Esophagus squamous epithelium (tissue), 5 donors: ENCODE measurements at regions not wholly inside any gene's neighbourhood (a gene's known extent, or its start where the extent isn't known, plus 50 kb on each side); places are given as distances from the start of the nearest gene placed in this dataset.

Experiments
- DNase-seq: peaks from one replicate; lab custom pipeline; 2025; lab: John Stamatoyannopoulos, UW
- H3K27ac ChIP-seq, 4 donors: fragments of 200-600 bp; sonication (generic); one replicate each; pipeline ENCODE4 v1.5.1; 2016 to 2019; ENCODE audit warnings: mild to moderate bottlenecking in 1 of 4
- H3K27me3 ChIP-seq, 4 donors: fragments of 200-600 bp; sonication (generic); 1 replicate in 3 of 4; 2 replicates in 1 of 4; pipeline versions ENCODE4 v1.5.1 to v1.6.0; 2017 to 2021; ENCODE audit warnings: antibody characterized with exemption in 1 of 4
- H3K36me3 ChIP-seq, 3 donors: fragments of 200-600 bp; sonication (generic); one replicate each; pipeline ENCODE4 v1.5.1; 2016 to 2019
- H3K4me1 ChIP-seq, 3 donors: fragments of 200-600 bp; sonication (generic); one replicate each; pipeline ENCODE4 v1.5.1; 2017 to 2019
- H3K4me3 ChIP-seq, 4 donors: fragments of 200-600 bp; sonication (generic); 1 replicate in 3 of 4; 2 replicates in 1 of 4; pipeline ENCODE4 v1.5.1; 2016 to 2019; ENCODE audit warnings: mild to moderate bottlenecking in 2 of 4, moderate library complexity in 1 of 4
- H3K9me3 ChIP-seq, 3 donors: fragments of 200-600 bp; sonication (generic); one replicate each; pipeline ENCODE4 v1.5.1; 2016 to 2019
- POLR2A ChIP-seq, 4 donors: fragments of 450-650 bp; IDR thresholded peaks; one replicate each; pipeline ENCODE4 v1.6.1; 2017; ENCODE audit warnings: antibody characterized with exemption in 4 of 4, mild to moderate bottlenecking in 4 of 4, moderate library complexity in 3 of 4
- WGBS, 2 donors: methylation state at CpG; one replicate each; pipeline ENCODE4 v1.1.5; 2018; 5-methylcytosine and 5-hydroxymethylcytosine counted together
- intact Hi-C: fragments of 100-400 bp; cut with DNase I; formaldehyde crosslinking; loops from one replicate; pipeline ENCODE4 v1.15.0; 2022
- TF ChIP-seq, protein P1 (sequence below), 6 experiments: fragments of 450-650 bp in 4 of 6; fragments of 200-600 bp in 2 of 6; sonication (generic) in 2 of 6; IDR thresholded peaks; one replicate each; pipeline ENCODE4 v1.5.1; 2016 to 2019; ENCODE audit warnings: antibody characterized with exemption in 6 of 6, mild to moderate bottlenecking in 4 of 6, moderate library complexity in 4 of 6
- donor health status: DM: yes; HTN: yes; CAD: no.

DNA sequence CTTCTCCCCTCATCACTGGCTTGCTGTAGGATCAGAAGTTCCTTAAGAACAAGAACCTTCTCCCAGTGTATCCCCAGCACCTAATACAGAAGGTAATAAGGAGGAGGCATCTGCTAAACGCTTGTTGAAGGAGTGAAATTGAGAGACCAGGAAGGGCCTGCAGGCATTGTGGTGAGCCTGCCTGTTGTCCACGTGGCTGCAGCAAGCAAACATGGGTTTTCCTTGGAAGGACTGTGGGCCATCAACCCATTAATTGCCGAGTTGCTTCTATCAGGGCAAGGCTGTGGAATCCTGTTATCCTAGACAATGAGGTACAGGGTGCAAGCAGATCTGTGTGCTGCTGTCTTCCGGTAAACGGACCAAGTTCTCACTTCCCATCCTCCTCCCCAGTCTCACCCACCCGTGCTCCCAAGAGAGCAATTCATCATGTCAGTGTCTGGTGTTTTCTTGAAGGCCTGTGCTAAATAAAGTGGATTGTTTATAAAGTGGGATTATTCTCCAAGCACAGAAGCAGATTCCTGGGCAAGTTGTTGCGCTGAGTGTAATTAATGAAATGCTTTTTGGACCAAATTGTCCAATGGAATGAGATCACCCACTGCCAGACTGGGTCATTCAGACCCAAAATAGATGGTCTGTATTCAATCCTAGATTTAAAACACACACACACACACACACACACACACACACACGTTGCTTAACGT, 164.6 kb upstream of the CDYL start:
- H3K36me3 ChIP-seq, result no peaks in the 10 kb centered on the region
- H3K27ac ChIP-seq, result peak overlapping the region in 2 of 4 donors; percentile 43 to 58
- H3K4me3 ChIP-seq, result no peak overlapping the region
- intact Hi-C loops, result no loop called here
- TF ChIP-seq, protein P1, sequence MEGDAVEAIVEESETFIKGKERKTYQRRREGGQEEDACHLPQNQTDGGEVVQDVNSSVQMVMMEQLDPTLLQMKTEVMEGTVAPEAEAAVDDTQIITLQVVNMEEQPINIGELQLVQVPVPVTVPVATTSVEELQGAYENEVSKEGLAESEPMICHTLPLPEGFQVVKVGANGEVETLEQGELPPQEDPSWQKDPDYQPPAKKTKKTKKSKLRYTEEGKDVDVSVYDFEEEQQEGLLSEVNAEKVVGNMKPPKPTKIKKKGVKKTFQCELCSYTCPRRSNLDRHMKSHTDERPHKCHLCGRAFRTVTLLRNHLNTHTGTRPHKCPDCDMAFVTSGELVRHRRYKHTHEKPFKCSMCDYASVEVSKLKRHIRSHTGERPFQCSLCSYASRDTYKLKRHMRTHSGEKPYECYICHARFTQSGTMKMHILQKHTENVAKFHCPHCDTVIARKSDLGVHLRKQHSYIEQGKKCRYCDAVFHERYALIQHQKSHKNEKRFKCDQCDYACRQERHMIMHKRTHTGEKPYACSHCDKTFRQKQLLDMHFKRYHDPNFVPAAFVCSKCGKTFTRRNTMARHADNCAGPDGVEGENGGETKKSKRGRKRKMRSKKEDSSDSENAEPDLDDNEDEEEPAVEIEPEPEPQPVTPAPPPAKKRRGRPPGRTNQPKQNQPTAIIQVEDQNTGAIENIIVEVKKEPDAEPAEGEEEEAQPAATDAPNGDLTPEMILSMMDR (IDR thresholded peaks at IDR 0.05), result no peak
- TF ChIP-seq POLR2A (IDR thresholded peaks at IDR 0.05), result no peak
- no peaks in the 10 kb centered on the region for H3K27me3 ChIP-seq
- 49 to 56% methylated on average over 7 to 9 of the region's 9 CpGs for WGBS, 2 donors
- no peak for DNase-seq
- H3K4me1 ChIP-seq, result peaks cover 7 to 42% (median 22%) of the 10 kb centered on the region in 3 donors
- H3K9me3 ChIP-seq, result no peaks in the 10 kb centered on the region

GRCh38 chr6:4610256-4610655, 165.9 kb upstream of the CDYL start:
- no peaks in the 10 kb centered on the region for H3K36me3 ChIP-seq
- DNase-seq, result no peak
- no peak overlapping the region for H3K4me3 ChIP-seq
- H3K9me3 ChIP-seq, result no peaks in the 10 kb centered on the region
- H3K27ac ChIP-seq, result peak overlapping the region in 2 of 4 donors; percentile 47 to 61
- intact Hi-C loops, result no loop called here
- peaks cover 7 to 45% (median 20%) of the 10 kb centered on the region in 3 donors for H3K4me1 ChIP-seq
- 35 to 39% methylated on average over 7 of the region's 7 CpGs for WGBS, 2 donors
- TF ChIP-seq, protein P1 (IDR thresholded peaks at IDR 0.05), result no peak
- no peak for TF ChIP-seq POLR2A (IDR thresholded peaks at IDR 0.05)
- no peaks in the 10 kb centered on the region for H3K27me3 ChIP-seq

DNA sequence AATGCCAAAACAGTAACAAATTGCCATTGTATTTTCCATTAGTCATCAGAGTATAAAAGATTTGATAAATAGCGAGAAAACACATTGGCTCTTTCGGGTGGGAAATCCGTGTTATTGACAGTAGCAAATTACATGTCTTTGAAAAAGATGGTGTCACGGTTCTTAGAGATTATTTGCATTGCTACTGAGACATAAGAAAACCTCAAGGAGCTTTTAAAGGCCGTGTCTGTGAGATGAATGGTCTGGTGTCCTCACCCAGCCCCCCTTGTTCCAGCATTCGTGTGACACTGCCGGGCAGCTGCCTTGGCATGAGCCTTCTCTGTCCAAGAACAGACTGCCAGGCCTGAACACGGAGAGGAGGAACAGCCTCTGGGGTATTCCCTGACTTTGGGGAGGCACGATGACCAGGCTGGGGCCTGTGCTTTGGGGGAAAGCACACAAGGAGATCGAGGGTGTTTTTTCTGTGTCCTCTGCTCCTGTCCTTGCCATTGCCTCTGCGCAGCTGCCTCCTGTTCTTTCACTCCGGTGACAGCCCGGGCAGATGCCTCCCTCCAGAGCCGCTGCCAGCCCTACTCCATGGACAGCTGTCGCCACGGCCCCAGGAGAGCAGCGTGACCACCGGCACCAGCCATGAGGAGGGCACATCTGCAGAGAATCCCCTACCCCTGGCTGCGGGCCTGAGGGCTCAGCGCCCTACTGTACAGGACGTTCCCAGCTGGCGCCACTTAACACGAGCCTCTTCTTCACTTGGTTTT, 167.7 kb upstream of the CDYL start:
- Histone ChIP-seq H3K36me3 (no peaks in the 10 kb centered on the region), H3K4me1 (peaks cover 7 to 48% (median 20%) of the 10 kb centered on the region in 3 donors), H3K4me3 (no peak overlapping the region), H3K27ac (no peak overlapping the region), H3K9me3 (no peaks in the 10 kb centered on the region), H3K27me3 (no peaks in the 10 kb centered on the region)
- DNase-seq, result no peak
- WGBS, 2 donors, result 85 to 86% methylated on average over 16 to 20 of the region's 23 CpGs
- intact Hi-C loops, result no loop called here
- TF ChIP-seq, protein P1 (IDR thresholded peaks at IDR 0.05), result no peak
- TF ChIP-seq POLR2A (IDR thresholded peaks at IDR 0.05), result no peak

DNA sequence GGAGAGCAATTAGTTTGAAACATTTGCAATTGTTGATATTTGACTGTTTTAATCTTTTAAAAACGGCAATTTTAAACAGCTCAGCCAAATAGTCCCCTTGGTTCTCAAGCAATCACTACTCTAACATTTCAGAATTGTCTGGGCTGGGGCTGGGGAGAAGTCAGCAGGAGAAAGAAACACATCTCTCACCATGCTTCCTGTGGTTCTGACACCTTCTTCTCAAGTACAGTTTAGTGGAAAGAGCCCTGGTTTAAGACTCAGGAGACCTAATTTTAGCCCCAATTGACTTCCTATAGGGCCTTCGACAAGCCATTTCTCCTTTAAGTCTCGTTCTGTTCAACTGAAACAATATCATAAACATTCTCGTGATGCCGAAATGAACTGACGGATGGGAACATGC, 168.4 kb upstream of the CDYL start:
- TF ChIP-seq, protein P1 (IDR thresholded peaks at IDR 0.05), result no peak
- no peak for TF ChIP-seq POLR2A (IDR thresholded peaks at IDR 0.05)
- 64 to 65% methylated on average over 6 of the region's 6 CpGs for WGBS, 2 donors
- DNase-seq, result no peak
- Histone ChIP-seq H3K27me3 (no peaks in the 10 kb centered on the region), H3K4me3 (no peak overlapping the region), H3K27ac (peak overlapping the region in 2 of 4 donors; percentile 36 to 69), H3K4me1 (peaks cover 15 to 52% (median 22%) of the 10 kb centered on the region in 3 donors), H3K9me3 (no peaks in the 10 kb centered on the region), H3K36me3 (no peaks in the 10 kb centered on the region)
- intact Hi-C loops, result no loop called here
